Natural killer cell (primary cell): ENCODE measurements at regions not wholly inside any gene's neighbourhood (a gene's known extent, or its start where the extent isn't known, plus 50 kb on each side); places are given as distances from the start of the nearest gene placed in this dataset.

Source experiments
- ATAC-seq, 3 donors: fragments of 150-1000 bp in 2 of 3; fragments of 200-7000 bp in 1 of 3; cut with Tn5 transposase; 1 replicate in 1 of 3; 2 replicates in 2 of 3; pipeline ENCODE4 v1.10.0; 2021; ENCODE audit warnings: mild to moderate bottlenecking in 2 of 3, moderate library complexity in 2 of 3
- DNase-seq, 2 donors: peaks; one replicate each; pipeline versions ENCODE4 v3.0.0 to v3.0.0-alpha.2; 2013 to 2021; ENCODE audit warnings: mixed read lengths in 1 of 2
- H3K27ac ChIP-seq: one replicate; pipeline ENCODE4 v1.5.1; 2013; ENCODE audit warnings: mild to moderate bottlenecking, low read length
- H3K27me3 ChIP-seq: one replicate; pipeline ENCODE4 v1.6.1; 2013; ENCODE audit warnings: low read length; ENCODE audit not compliant: control insufficient read depth, insufficient read depth
- H3K36me3 ChIP-seq: one replicate; pipeline ENCODE4 v1.6.1; 2013; ENCODE audit warnings: low read length; ENCODE audit not compliant: control insufficient read depth, insufficient read depth
- H3K4me1 ChIP-seq: one replicate; pipeline ENCODE4 v1.6.1; 2013; ENCODE audit warnings: low read length; ENCODE audit not compliant: control insufficient read depth, insufficient read depth
- H3K4me3 ChIP-seq: one replicate; pipeline ENCODE4 v1.5.1; 2013; ENCODE audit warnings: low read length
- H3K9me3 ChIP-seq: one replicate; pipeline ENCODE4 v1.6.1; 2013; ENCODE audit warnings: low read length; ENCODE audit not compliant: control insufficient read depth, insufficient read depth
- H3K27ac Mint-ChIP-seq, 2 donors: one replicate each; pipeline ENCODE4 v1.8.0; 2022; ENCODE audit warnings: mild to moderate bottlenecking in 2 of 2, mixed read lengths in 2 of 2, moderate library complexity in 1 of 2
- H3K27me3 Mint-ChIP-seq, 2 donors: one replicate each; pipeline ENCODE4 v1.8.0; 2022; ENCODE audit warnings: low read depth in 2 of 2, mixed read lengths in 2 of 2
- H3K36me3 Mint-ChIP-seq: one replicate; pipeline ENCODE4 v1.8.0; 2022; ENCODE audit warnings: mixed read lengths
- H3K4me1 Mint-ChIP-seq, 2 donors: one replicate each; pipeline ENCODE4 v1.8.0; 2022; ENCODE audit warnings: mixed read lengths in 2 of 2
- H3K4me3 Mint-ChIP-seq: one replicate; pipeline ENCODE4 v1.8.0; 2022; ENCODE audit warnings: mild to moderate bottlenecking, moderate library complexity, mixed read lengths
- H3K9me3 Mint-ChIP-seq, 2 donors: one replicate each; pipeline ENCODE4 v1.8.0; 2022; ENCODE audit warnings: mixed read lengths in 2 of 2
- WGBS: methylation state at CpG from one replicate; pipeline ENCODE4 v1.1.7; 2013; ENCODE audit warnings: missing lambda C conversion rate; ENCODE audit not compliant: insufficient coverage; 5-methylcytosine and 5-hydroxymethylcytosine counted together
- intact Hi-C: fragments of 100-400 bp; cut with micrococcal nuclease; formaldehyde crosslinking; loops from one replicate; pipeline ENCODE4 v1.14.2; 2022
- TF ChIP-seq, protein P1 (sequence below): fragments of 200-600 bp; IDR thresholded peaks from one replicate; pipeline ENCODE4 v1.8.0; 2022; ENCODE audit warnings: antibody characterized with exemption

DNA sequence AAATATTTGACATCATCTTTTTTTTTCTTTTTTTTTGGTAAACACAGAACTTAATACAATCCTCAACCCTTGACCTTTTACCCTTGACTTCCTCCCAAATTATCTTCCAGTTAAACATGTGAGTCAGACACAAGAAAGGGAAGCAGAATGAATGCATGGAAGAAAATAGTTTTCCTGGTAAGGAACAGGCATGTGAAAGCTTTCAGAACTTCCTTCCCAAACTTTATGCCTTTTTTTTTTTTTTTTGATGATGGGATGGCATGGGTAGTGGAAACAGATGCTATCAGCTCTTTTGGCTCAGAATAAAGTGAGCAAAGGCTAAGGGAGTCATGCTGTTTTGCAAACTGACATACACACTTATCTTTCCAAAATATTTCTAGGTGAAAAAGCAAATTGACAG lies 1079.1 kb downstream of the TTLL7 start:
- no peak overlapping the region for H3K27ac Mint-ChIP-seq

DNA sequence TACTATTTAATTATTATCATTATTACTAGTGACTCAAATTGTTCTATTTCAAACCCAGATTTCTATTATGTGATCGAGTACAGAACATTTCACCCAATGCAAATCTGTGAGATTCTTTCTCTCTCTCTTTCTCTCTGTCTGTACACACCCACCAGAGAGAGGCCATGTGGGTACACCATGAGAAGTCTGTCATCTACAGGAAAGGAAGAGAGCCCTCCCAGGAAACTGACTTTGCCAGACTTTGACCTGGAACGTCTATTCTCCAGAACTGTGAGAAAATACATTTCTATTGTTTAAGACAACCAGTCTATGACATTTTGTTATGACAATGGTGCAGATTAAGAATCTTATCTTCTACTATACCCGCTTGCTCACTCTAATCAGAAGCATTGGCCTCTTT lies 1091.6 kb downstream of the TTLL7 start:
- no peaks in the 10 kb centered on the region for H3K4me1 ChIP-seq
- H3K9me3 ChIP-seq = no peaks in the 10 kb centered on the region
- no peak overlapping the region for H3K4me3 Mint-ChIP-seq
- H3K4me3 ChIP-seq = no peak overlapping the region
- H3K27ac ChIP-seq = no peak overlapping the region
- no peaks in the 10 kb centered on the region for H3K27me3 Mint-ChIP-seq
- H3K27me3 ChIP-seq = no peaks in the 10 kb centered on the region
- no peaks in the 10 kb centered on the region for H3K4me1 Mint-ChIP-seq
- WGBS = 100% methylated on average over 2 of the region's 3 CpGs
- ATAC-seq (no peak), DNase-seq (no peak)
- H3K36me3 ChIP-seq = no peaks in the 10 kb centered on the region
- H3K27ac Mint-ChIP-seq = no peak overlapping the region
- peaks cover 10% of the 10 kb centered on the region for H3K36me3 Mint-ChIP-seq
- TF ChIP-seq, protein P1, sequence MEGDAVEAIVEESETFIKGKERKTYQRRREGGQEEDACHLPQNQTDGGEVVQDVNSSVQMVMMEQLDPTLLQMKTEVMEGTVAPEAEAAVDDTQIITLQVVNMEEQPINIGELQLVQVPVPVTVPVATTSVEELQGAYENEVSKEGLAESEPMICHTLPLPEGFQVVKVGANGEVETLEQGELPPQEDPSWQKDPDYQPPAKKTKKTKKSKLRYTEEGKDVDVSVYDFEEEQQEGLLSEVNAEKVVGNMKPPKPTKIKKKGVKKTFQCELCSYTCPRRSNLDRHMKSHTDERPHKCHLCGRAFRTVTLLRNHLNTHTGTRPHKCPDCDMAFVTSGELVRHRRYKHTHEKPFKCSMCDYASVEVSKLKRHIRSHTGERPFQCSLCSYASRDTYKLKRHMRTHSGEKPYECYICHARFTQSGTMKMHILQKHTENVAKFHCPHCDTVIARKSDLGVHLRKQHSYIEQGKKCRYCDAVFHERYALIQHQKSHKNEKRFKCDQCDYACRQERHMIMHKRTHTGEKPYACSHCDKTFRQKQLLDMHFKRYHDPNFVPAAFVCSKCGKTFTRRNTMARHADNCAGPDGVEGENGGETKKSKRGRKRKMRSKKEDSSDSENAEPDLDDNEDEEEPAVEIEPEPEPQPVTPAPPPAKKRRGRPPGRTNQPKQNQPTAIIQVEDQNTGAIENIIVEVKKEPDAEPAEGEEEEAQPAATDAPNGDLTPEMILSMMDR = no peak
- peaks cover 5 to 16% of the 10 kb centered on the region in 2 donors for H3K9me3 Mint-ChIP-seq
- intact Hi-C loops = no loop called here

More for the DNA sequence above, 1079.1 kb downstream of the TTLL7 start:
- no peak overlapping the region for H3K4me3 ChIP-seq
- H3K27me3 ChIP-seq = no peaks in the 10 kb centered on the region
- TF ChIP-seq, protein P1 = no peak
- H3K9me3 Mint-ChIP-seq = peaks cover 2 to 8% of the 10 kb centered on the region in 2 donors
- H3K36me3 ChIP-seq = no peaks in the 10 kb centered on the region
- H3K27ac ChIP-seq = no peak overlapping the region
- no peaks in the 10 kb centered on the region for H3K9me3 ChIP-seq
- H3K4me1 ChIP-seq = no peaks in the 10 kb centered on the region
- intact Hi-C loops = no loop called here
- no peaks in the 10 kb centered on the region for H3K36me3 Mint-ChIP-seq
- DNase-seq (no peak), ATAC-seq (no peak)
- no peaks in the 10 kb centered on the region for H3K27me3 Mint-ChIP-seq
- no peak overlapping the region for H3K4me3 Mint-ChIP-seq
- H3K4me1 Mint-ChIP-seq = no peaks in the 10 kb centered on the region

DNA sequence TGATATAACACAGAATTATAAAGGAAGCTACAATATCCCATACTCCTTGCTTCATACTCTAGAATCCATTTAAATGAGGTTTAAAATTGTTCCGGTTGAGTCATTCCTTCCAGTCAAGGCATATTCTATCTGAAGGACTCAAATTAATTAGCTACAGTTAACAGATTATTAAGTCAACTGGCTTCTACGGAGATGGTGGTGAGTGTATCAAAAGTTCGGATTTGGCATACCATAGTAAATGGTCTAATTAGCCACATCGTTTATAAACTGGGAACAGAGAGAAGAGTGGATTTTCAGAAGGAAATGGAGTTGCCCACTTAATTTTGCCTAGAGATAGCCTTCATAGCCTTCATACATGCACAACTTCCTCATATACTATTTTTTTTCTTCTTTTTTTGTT lies 1095.3 kb downstream of the TTLL7 start:
- DNase-seq (no peak), ATAC-seq (no peak)
- no peaks in the 10 kb centered on the region for H3K4me1 Mint-ChIP-seq
- intact Hi-C loops = no loop called here
- H3K27ac Mint-ChIP-seq = no peak overlapping the region
- peaks cover 8 to 10% of the 10 kb centered on the region in 2 donors for H3K9me3 Mint-ChIP-seq
- peaks cover 10% of the 10 kb centered on the region for H3K36me3 Mint-ChIP-seq
- TF ChIP-seq, protein P1 = no peak
- H3K4me3 Mint-ChIP-seq = no peak overlapping the region
- H3K27ac ChIP-seq = no peak overlapping the region
- 78% methylated on average over 4 of the region's 4 CpGs for WGBS
- H3K36me3 ChIP-seq = no peaks in the 10 kb centered on the region
- H3K4me3 ChIP-seq = no peak overlapping the region
- no peaks in the 10 kb centered on the region for H3K27me3 Mint-ChIP-seq
- no peaks in the 10 kb centered on the region for H3K4me1 ChIP-seq
- H3K27me3 ChIP-seq = no peaks in the 10 kb centered on the region
- no peaks in the 10 kb centered on the region for H3K9me3 ChIP-seq

DNA sequence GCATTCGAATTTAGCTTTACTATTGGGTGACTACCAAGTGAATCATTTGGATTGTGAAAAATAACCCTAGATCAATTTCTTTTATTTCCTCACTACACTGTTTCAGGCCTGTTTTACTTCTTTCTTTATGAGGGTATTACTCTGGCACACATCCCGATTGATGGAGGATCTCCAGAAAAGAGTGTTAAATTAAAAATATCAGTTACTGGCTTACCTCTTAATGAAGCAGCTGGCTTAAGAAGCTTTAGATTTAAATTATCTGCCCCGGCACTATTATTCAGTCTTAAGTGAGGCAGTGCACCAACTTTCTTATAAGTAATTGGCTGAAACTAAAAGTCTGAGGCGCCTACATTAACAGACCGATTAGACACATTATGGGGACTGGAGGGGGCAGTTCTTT lies 1097.4 kb downstream of the TTLL7 start:
- H3K4me1 Mint-ChIP-seq = no peaks in the 10 kb centered on the region
- H3K27ac Mint-ChIP-seq = no peak overlapping the region
- no peaks in the 10 kb centered on the region for H3K9me3 ChIP-seq
- WGBS = 92% methylated on average over 5 of the region's 5 CpGs
- peaks cover 10% of the 10 kb centered on the region for H3K36me3 Mint-ChIP-seq
- H3K4me3 ChIP-seq = no peak overlapping the region
- intact Hi-C loops = no loop called here
- DNase-seq (no peak), ATAC-seq (no peak)
- no peaks in the 10 kb centered on the region for H3K27me3 ChIP-seq
- H3K9me3 Mint-ChIP-seq = peaks cover 8 to 10% of the 10 kb centered on the region in 2 donors
- no peaks in the 10 kb centered on the region for H3K36me3 ChIP-seq
- no peak overlapping the region for H3K4me3 Mint-ChIP-seq
- TF ChIP-seq, protein P1 = no peak
- H3K27me3 Mint-ChIP-seq = no peaks in the 10 kb centered on the region
- no peaks in the 10 kb centered on the region for H3K4me1 ChIP-seq
- no peak overlapping the region for H3K27ac ChIP-seq
